ENCODE measurements at regions not wholly inside any gene's neighbourhood (a gene's known extent, or its start where the extent isn't known, plus 50 kb on each side); places are given as distances from the start of the nearest gene placed in this dataset.
"Not testable (repeated sequence)": the region's sequence is repeated elsewhere in the genome, so short reads cannot be mapped to it uniquely, and the experiment has no call there.

DNA sequence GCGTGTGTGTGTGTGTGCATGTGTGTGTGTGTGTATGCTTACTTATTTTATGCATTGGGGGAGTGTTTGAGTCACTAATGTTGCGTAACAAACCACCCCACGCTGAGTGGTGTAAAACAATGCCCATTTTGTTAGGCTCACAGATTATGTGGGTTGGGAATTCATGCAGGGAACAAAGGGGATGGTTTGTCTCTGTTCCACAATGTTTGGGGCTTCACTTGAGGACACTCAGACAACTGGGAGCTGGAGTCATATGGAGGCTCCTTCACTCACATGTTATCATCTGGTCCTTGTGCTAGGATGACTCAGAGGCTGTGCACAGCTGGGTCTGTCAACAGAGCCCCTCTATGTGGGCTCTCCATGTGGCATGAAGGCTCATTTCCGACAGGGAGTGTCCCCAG, 51.3 kb upstream of the LARGE1 start:
- DNase-seq: peak in 1 of 3 experiments; percentile 31

DNA sequence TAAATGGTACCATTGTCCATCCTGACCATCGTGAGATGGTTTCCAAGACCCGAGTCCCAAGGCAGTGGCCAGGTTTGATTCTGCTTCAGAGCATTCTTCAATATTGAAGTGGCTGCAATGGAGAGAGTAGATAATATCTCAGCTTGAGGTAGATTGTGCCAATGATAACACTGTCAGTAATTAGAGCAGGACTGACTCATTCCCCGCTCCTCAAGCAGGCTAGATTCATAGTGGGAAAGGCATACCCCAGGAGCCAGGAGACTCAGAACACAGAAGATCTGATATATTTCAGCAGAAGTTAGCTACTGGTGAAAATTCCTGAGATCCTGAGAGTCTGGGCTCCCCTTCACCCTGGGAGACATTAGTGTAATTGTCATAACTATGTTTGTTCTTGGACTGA, 55.6 kb upstream of the LARGE1 start:
- DNase-seq: no peak

DNA sequence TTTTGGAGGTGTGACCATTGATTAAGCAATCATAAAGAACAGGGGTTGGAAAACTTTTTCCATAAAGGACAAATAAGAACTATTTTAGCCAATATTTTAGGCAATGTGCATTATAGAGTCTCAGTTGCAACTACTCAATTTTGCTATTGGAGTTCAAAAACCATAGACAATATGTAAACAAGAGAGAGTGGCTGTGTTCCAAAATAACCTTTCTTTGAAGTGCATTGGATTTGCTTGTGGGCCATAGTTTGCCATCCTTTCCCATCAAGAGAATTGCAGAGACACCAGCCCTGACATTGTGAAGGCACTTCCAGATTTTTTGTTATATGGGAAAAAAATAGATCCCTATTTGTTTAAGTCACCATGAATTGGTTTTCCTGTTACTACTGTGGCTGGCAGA, 63.3 kb upstream of the LARGE1 start:
- no peak for DNase-seq

DNA sequence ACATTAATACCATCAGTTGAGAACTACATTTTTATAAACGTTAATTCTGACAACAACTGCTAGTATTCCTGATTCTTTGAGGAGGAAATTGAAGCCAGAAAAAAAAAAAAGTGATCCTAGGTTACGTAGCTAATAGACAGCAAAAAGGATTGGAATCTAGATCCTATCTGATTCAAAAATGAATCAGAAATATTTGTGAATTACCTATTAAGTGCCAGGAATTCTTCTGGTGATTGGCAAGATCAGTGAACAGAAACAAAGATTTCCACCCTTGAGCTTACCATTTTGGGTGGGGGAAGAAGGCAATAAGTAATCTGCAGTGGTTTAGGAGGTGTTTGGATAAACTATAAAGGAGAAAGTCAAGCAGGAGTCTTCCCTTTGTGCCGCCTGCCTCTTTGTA, 63.9 kb upstream of the LARGE1 start:
- no peak for DNase-seq

DNA sequence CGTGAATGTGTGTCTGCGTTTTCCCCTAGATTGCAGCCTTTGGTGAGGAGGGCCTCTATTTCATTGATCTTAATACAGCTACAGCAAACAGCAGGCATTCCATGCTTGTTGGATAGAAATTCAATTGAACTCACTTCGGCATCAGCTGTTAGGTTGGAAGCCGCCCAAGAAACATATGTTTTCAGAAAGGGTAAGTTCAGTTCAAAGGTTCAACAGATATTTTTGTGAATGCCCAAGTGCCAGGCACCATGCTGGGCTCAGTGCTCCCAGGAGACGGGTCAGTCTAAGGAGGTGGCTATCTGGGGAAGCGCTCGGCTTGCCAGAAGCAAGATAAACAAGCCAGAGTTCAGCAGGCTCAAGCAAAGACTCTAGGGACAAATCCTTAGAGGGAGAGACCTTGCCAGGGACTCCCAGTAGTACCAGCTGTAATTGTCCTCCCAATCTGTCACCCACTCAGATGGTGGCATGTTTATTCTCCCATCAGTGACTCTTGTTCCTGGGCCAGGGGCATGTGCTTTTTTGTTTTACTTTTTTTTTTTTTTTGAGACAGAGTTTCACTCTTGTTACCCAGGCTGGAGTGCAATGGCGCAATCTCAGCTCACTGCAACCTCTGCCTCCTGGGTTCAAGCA, 64.5 kb upstream of the LARGE1 start:
- no peak for DNase-seq

DNA sequence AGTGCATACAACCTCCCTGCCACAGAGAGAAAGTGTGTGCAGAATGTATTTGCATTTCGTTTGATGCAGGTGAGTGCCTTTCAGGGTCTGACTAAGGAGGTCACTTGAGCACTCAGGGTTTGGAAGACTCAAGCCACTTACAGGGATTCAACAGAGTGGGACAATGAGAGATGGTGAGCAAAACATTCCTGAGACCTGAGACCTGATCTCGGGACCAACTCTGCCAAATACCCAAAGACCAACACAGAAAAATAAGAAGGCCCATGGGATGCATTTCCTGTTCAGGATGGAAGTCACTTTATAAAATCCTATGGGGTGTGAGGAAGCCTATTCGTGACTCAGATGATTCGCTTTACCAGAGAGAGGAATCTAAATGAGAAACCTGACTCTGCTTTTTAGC, 65.2 kb upstream of the LARGE1 start:
- no peak for DNase-seq

DNA sequence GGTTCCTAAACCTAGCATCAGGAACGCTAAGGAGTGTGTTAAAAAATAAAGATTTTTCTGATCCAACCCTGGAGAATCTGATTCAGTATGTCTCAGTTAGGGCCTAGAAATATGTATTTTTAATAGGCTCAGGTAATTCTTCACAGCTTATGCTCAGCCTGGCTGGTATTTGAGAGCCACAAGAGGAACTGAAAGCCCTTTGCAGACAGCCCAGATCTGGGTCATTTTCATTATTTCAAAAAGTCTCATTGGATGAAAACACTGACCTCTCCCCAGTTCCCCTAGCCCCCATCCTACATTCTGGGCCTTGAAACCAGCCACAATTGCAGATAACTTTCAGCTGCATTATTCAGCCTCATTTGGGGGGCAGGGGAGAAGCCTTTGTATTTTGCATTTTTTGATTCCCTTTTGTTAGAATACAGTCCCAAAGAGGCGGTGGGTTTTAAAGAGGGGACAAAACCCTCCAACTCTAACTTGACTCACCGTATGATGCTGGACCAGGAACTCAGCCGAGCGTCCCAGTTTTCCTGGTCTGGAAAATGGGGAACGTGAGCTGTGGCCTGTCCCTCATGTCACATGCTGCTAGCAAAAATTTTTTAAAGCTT, 66.0 kb upstream of the LARGE1 start:
- no peak for DNase-seq

DNA sequence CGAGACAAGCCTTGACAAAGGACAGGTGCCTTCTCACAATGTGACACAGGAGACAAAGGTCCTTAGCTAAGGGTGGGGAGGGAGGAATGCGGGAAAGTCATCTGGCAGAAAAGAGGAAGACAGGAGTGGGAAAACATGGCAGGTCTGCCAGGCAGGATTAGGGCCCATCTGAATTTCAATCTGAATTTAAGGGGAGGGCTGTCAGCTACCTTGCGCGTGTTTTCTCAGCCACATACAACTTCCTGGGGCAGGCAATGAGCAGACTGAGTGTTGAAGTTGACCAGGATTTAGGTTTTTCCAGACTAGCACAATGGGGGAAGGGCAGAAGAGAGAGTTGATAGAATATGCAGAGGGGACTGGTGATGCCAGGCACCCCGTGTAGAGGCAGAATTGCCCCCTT, 66.7 kb upstream of the LARGE1 start:
- no peak for DNase-seq

DNA sequence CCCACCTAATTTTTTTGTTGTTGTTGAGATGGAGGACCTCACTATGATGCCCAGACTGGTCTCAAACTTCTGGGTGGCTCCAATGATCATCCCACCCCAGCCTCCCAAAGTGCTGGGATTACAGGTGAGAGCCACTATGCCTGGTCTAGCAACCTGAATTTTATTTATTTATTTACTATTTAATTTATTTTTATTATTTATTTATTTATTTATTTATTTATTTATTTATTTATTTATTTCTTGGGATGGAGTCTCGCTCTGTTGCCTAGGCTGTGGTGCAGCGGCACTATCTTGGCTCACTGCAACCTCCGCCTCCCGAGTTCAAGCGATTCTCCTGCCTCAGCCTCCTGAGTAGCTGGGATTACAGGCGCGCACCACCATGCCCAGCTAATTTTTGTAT, 69.0 kb upstream of the LARGE1 start:
- DNase-seq: not testable (repeated sequence)

DNA sequence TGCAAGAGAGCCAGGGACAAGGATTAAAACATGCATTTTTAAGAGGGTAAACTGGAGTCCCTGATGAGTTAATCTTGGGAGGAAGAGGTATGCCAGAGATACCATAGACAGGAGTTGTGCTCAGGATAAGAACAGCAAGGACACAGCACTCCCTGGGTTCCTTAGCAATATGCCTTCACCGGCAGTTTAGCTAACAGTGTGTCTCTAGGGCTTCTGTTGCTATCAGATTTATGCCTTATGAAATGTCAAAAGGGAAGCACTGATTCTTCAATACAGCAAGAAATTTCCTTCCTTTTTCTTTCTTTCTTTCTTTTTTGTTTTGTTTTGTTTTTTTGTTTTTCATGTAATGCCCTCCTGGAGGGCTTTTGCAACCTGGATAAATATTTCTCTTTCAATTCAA, 71.3 kb upstream of the LARGE1 start:
- DNase-seq: no peak

DNA sequence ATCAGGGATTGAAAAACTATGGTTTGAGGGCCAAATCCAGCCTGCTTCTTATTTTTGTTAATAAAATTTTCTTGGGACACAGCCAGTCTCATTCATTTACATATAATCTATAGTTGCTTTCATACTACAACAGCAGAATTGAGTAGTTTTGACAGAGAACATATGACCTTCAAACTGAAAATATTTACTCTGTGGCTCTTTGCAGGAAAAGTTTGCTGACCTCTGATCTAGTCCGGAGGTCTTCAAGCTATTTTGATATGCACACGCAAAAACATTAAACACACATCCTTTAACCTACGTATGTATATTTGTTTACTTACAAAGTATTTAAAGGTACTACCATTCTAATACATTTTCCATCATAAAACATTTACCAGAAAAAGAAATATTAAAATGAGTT, 76.5 kb upstream of the LARGE1 start:
- no peak for DNase-seq

DNA sequence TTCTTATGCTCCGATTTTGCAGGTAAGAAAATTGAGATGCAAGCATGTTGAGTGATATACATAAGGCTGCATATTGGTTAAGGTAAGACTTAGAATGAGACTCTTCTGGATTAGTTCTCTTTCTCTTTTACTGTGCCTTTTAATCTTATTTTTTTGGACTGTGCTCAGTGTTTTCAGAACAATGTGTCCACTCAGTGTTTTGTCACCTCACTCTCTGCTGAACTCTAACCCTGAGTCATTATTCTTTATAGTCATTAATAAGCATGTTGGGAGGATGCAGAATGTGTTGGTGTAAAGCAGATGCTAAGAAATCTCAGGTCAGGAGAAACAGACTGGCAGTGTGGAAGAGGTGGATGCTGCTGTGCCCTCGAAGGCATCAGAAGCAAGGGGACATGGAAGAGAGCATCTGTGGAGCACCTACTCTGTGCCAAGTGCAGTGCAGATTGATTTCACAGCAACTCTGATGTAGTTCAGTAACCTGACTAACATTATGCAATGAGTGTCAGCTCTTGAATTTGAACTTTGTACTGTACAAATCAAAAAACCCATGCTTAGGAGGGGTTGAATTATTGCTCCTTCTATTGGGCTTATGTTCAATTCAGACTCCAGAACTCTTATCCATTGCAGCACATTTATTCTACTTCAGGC, 80.7 kb upstream of the LARGE1 start:
- DNase-seq: no peak

DNA sequence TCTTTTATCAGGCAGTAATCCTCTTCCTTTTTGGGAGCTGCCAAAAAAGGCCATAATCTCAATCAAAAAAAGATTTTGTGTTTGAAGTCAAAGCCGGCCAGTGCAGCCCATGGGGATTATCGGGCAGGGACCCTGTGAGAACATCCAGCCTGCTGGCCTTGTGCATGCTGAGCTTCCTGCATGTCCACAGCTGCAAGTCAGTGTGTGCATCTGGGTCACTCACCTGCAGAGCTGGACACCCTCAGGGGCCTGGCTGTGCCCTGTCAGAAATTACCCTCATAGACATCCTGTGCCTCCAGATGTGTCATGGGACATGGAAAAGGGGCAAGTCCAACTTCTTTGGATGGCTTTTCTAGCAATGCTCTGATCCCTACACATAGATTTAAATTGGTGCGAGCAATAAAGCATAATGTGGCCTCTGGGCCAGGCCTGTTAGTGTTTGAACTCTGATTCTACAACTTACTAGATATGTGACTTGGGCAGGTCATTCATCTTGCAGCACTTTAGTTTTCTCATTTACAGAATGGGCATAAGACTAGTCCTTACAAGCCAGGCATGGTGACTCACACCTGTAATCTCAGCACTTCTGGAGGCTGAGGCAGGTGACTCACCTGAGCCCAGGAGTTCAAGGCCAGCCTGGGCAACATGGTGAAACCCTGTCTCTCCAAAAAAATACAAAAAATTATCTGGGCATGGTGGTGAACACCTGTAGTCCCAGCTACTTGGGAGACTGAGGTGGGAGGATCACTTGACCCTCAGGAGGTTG, 81.6 kb upstream of the LARGE1 start:
- no peak for DNase-seq

DNA sequence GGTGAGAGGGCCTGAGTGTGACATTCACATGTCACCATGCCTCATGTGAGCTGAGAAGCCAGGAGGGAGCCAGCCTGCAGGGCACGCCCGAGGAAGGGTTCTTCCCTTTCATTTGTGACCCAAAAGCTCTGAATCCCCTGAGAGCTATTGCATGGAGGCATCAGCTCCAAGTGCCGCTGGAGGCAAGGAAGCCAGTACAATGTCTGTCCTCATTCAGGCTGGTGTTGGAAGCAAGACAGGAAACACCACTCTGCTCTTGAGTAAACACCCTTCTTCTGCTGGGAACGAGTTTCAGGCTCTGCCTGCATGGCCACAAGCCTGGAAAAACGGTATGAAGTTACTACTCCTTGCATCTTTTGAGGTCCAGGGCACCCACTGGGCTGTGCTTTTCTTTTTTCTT, 83.8 kb upstream of the LARGE1 start:
- DNase-seq: no peak

DNA sequence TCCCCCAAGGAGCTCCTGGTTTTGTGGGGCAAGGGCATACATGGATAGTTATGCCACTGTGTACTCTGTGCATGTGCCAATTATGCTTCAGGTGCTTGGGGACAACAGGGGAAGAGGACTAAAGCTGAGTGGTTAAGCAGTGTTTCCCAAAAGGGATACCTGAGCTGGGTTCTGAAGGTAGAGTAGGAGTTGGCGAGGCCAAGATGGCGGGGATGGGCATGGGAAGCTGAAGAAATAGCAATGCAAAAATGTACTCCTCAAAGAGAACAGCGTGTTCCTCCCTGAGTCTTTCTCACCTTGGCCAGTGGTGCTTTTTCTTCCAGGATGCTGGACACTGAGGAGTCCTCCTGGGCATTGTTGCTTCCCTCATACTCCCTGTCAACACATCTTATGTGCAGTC, 90.0 kb upstream of the LARGE1 start:
- DNase-seq: no peak

DNA sequence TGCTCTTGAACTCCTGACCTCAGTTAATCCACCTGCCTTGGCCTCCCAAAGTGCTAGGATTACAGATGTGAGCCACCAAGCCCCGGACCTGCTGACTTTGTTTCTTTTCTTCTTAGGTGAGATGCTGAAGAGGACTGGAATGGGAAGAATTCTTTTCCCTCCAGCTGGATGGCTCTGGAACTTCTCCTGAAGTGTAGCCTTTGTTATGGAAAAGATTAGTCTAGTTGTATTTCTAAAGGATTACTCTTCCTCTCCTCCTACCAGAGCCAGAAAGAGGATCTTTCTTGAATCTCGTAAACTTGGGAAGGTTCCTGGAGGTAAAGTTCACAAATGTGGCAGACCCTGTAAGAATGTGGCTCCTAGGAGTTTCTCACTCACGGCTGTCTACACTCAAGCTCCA, 95.4 kb upstream of the LARGE1 start:
- DNase-seq: no peak

DNA sequence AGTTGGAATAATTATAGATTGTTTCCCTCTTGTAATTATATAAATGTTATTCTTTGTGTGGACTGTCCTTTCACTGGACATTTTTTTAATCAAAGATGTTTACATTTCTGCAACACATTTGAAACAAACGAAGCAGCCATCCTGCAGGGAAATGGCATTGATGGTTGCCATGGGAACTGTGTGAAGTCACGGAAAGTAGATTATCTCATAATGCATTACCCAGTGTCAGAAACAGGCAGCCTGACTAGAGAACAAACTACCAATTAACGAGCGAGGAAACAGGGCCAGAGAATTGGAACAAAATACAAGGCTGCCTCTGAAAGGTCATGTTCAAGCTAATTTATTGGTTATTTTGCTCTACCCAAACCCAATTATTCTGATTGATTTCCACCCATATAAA, 96.9 kb upstream of the LARGE1 start:
- peak in 2 of 3 experiments; percentile 1 to 48 for DNase-seq

DNA sequence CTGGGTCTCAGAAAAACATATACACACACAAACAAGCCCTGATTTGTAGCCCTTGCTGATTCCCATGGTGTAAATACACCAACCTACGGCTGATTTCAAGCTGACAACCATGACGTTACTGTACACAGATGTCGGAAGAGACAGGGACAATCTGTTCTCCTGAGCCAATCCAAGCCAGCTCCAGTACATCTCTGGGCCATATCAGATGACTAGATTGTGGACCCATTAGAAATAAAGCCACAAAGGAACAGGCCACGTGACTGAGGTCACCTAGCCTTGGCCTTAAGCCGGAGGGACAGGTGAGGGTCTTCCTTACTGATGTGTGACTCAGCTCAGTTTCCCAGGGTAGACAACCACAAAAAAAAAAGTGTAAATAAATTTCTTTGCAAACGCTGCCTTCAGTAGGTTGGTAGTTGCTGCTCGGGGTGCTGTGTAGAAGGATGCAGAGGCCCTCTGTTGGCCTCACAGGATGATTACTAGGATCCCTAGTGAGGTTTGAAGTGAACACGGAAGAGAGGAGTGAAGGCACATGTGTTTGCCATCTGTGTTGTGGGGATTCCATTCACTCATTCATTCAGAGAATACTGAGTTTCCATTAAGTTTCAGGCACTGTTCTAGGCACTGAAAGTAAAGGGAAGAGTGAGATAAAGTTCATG, 99.0 kb upstream of the LARGE1 start:
- no peak for DNase-seq

DNA sequence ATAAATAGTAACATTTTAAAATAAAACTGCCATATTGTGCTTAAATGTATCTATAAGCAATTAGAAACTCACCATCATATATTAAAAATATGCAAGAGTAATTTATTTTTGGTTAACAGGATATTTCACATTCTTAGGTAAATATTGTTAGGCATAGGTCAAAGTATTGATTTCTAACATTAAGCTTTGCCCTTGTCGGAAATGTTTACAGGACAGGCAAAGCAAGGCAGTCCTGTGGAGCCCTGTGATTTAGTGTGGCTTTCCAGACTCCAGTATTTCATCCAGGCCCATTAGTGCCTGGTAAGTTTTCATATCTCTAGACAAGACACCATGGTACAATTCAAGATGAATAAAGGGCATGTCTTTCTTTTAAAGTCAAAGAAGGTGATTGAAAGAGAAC, 114.9 kb upstream of the LARGE1 start:
- no peak for DNase-seq

DNA sequence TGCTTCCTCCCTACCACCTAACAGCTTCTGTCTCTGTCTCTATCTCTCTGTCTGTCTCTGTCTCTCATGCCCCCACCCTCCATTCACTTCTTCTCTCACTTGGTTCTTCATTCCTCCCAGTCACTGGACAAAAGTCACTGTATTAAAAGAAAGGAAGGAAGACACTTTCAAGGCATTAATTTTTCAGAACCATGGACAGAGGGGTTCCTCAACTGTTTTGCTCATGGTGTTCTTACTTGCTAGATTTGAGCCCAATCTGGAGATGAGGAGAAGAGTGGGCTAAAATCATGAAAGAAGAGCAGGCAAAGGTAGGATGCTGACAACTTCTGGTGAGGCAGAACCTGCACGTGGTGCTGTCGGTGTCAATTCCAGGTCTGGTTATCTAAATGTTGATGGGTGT, 116.7 kb upstream of the LARGE1 start:
- DNase-seq: no peak

DNA sequence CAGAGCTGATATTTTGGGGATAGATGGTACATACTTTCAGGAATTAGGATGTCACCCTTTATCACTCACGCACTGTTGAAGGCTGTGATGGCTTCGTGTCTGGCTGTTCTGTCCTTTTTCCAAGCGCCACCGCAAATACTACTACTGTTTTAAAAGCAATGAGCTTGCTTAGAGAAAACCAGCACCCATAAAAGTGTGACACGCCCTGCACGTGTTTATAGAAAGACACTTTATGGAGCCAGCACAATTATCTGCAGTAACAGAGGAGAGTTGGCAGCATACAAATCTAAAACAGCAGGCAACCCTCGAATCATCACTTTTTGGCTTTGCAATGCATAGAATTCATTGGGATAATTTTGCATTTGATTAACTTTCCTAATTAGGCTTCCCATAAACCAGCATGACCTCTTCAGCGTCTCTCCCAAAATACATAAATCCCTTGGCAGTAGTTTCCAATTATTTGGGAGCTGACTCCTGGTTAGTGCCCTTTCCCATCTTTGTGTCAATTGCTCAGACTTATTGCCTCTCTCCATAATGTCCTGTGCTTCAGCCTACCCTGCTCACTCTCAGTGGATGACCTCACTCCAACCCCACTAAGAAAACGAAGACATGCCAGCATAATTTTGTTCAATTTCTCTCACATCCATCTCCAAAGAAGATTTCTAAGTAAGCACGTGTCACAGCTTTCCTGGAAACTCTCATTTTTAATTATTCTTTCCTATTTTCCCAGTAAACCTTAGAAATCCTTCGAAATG, 118.7 kb upstream of the LARGE1 start:
- DNase-seq: no peak

DNA sequence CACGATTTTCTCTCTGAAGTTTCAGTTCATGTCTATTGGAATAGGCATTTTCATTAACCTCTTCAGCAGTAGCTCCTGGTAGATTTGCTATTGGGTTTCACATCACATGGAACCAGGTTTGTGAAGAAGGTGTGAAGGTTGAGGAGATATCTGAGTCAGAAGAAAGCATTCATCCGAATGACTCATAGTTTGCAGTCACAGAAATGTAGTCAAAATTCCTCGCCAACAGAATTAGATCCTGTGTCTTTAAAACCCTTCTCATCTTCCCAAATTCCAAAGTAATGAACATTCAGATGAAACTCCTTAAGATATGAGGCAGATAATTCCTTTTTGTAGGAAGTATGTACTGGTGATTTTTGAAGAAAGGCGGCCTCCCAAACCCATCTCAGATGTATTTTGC, 125.0 kb upstream of the LARGE1 start:
- DNase-seq: no peak
